Mesenchymal stem cell (in vitro differentiated cells and primary cell): ENCODE measurements at regions not wholly inside any gene's neighbourhood (a gene's known extent, or its start where the extent isn't known, plus 50 kb on each side); places are given as distances from the start of the nearest gene placed in this dataset.

Experiments
- DNase-seq: peaks from one replicate; pipeline ENCODE4 v3.0.0-alpha.2; 2013
- H2AFZ ChIP-seq: one replicate; pipeline ENCODE4 v1.6.1; 2013; ENCODE audit warnings: low read depth, mild to moderate bottlenecking, control low read depth, inconsistent platforms, low read length, moderate library complexity
- H2AK5ac ChIP-seq: 2 replicates; pipeline ENCODE4 v1.6.1; 2013; ENCODE audit warnings: low read length, moderate library complexity, mild to moderate bottlenecking, inconsistent platforms; ENCODE audit not compliant: severe bottlenecking
- H2BK120ac ChIP-seq: one replicate; pipeline ENCODE4 v1.6.1; 2013; ENCODE audit warnings: low read depth, mild to moderate bottlenecking, inconsistent platforms, low read length, moderate library complexity
- H2BK12ac ChIP-seq, 2 experiments: one replicate each; pipeline ENCODE4 v1.6.1; 2013; ENCODE audit warnings: inconsistent platforms in 2 of 2, low read length in 2 of 2, mild to moderate bottlenecking in 2 of 2, moderate library complexity in 2 of 2, control low read depth in 1 of 2
- H2BK15ac ChIP-seq: one replicate; pipeline ENCODE4 v1.6.1; 2013; ENCODE audit warnings: mild to moderate bottlenecking, low read depth, inconsistent platforms; ENCODE audit not compliant: poor library complexity, severe bottlenecking
- H2BK5ac ChIP-seq: 2 replicates; pipeline ENCODE4 v1.6.1; 2013; ENCODE audit warnings: low read depth, mild to moderate bottlenecking, low read length, control low read depth, inconsistent platforms; ENCODE audit not compliant: poor library complexity, severe bottlenecking
- H3K14ac ChIP-seq, 2 experiments: one replicate each; pipeline ENCODE4 v1.6.1; 2013; ENCODE audit warnings: inconsistent platforms in 2 of 2, low read length in 2 of 2, control low read depth in 1 of 2, mild to moderate bottlenecking in 1 of 2, moderate library complexity in 1 of 2
- H3K18ac ChIP-seq, 2 experiments: one replicate each; pipeline ENCODE4 v1.6.1; 2013; ENCODE audit warnings: inconsistent platforms in 2 of 2, low read length in 2 of 2, control low read depth in 1 of 2, low read depth in 1 of 2, mild to moderate bottlenecking in 1 of 2
- H3K23ac ChIP-seq, 2 experiments: one replicate each; pipeline ENCODE4 v1.6.1; 2013; ENCODE audit warnings: inconsistent platforms in 2 of 2, low read length in 2 of 2, mild to moderate bottlenecking in 2 of 2, moderate library complexity in 2 of 2, control low read depth in 1 of 2
- H3K27ac ChIP-seq: 2 replicates; pipeline ENCODE4 v1.5.1; 2013; ENCODE audit warnings: mild to moderate bottlenecking, moderate library complexity, low read length, control low read depth, inconsistent platforms; ENCODE audit not compliant: poor library complexity, severe bottlenecking
- H3K27me3 ChIP-seq, 2 experiments: 2 replicates each; pipeline versions ENCODE4 v1.6.1 to v1.7.0; 2013; ENCODE audit warnings: low read length in 2 of 2, mild to moderate bottlenecking in 2 of 2, moderate library complexity in 2 of 2, control low read depth in 1 of 2, inconsistent platforms in 1 of 2; ENCODE audit not compliant: control insufficient read depth in 1 of 2, insufficient read depth in 1 of 2
- H3K36me3 ChIP-seq, 2 experiments: 2 replicates each; pipeline versions ENCODE4 v1.6.1 to v1.7.0; 2013; ENCODE audit warnings: low read length in 2 of 2, control low read depth in 1 of 2, inconsistent platforms in 1 of 2, low read depth in 1 of 2, mild to moderate bottlenecking in 1 of 2; ENCODE audit not compliant: insufficient read depth in 2 of 2, control insufficient read depth in 1 of 2
- H3K4ac ChIP-seq, 2 experiments: one replicate each; pipeline ENCODE4 v1.6.1; 2013; ENCODE audit warnings: inconsistent platforms in 2 of 2, low read length in 2 of 2, mild to moderate bottlenecking in 2 of 2, moderate library complexity in 2 of 2, control low read depth in 1 of 2, low read depth in 1 of 2
- H3K4me1 ChIP-seq: 2 replicates; pipeline ENCODE4 v1.6.1; 2013; ENCODE audit warnings: low read depth, low read length, control low read depth; ENCODE audit not compliant: control insufficient read depth, insufficient read depth
- H3K4me2 ChIP-seq: 2 replicates; pipeline ENCODE4 v1.6.1; 2013; ENCODE audit warnings: low read length, mild to moderate bottlenecking, inconsistent platforms; ENCODE audit not compliant: poor library complexity, severe bottlenecking
- H3K4me3 ChIP-seq, 2 experiments: 2 replicates each; pipeline versions ENCODE4 v1.5.1 to v1.7.0; 2013; ENCODE audit warnings: low read length in 2 of 2, mild to moderate bottlenecking in 2 of 2, control low read depth in 1 of 2, low read depth in 1 of 2; ENCODE audit not compliant: insufficient read depth in 1 of 2
- H3K79me1 ChIP-seq: replicated peaks from 2 replicates; pipeline ENCODE4 v1.6.1; 2013; ENCODE audit warnings: mild to moderate bottlenecking, control low read depth, low read length, inconsistent platforms; ENCODE audit not compliant: poor library complexity, severe bottlenecking
- H3K9ac ChIP-seq: 2 replicates; pipeline ENCODE4 v1.7.0; 2013; ENCODE audit warnings: mild to moderate bottlenecking, low read length, moderate library complexity
- H3K9me3 ChIP-seq: 2 replicates; pipeline ENCODE4 v1.7.0; 2013; ENCODE audit warnings: mild to moderate bottlenecking, low read length; ENCODE audit not compliant: control insufficient read depth
- H4K8ac ChIP-seq: one replicate; pipeline ENCODE4 v1.6.1; 2013; ENCODE audit warnings: inconsistent platforms, mild to moderate bottlenecking, low read length, moderate library complexity
- H4K91ac ChIP-seq: one replicate; pipeline ENCODE4 v1.6.1; 2013; ENCODE audit warnings: mild to moderate bottlenecking, low read length, inconsistent platforms
- WGBS: methylation state at CpG from one replicate; pipeline ENCODE4 v1.1.7; 2013; ENCODE audit warnings: mixed read lengths; 5-methylcytosine and 5-hydroxymethylcytosine counted together

DNA sequence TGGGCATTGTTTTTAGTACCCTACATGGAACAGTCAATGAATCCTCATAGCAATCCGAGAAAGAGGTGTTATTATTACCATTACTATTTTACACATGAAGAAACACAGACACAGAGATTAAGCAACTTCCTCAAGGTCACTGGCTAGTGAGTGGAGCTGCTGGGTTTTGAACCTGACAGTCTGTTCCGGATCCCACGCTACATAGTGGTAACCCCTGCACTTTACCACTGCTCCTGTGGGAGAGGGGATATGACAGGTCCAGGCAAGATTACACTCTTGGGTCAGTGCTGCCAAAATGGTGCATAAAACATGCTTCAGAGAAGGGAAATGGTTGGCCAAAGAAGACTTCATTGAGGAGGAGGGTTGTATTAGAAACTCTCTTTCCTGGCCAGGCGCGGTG lies 185.7 kb downstream of the XPNPEP1 start:
- Histone ChIP-seq H3K4me3 (no peak overlapping the region), H3K9ac (no peak overlapping the region), H2AFZ (no peak overlapping the region), H3K4ac (no peak overlapping the region), H3K9me3 (no peaks in the 10 kb centered on the region), H3K36me3 (no peaks in the 10 kb centered on the region), H2AK5ac (no peak overlapping the region), H3K14ac (peak overlapping the region in 1 of 2 experiments; percentile 41), H2BK15ac (no peak overlapping the region), H2BK12ac (no peak overlapping the region), H2BK5ac (no peak overlapping the region), H2BK120ac (no peak overlapping the region), H3K27ac (no peak overlapping the region), H3K79me1 (no peaks in the 10 kb centered on the region), H3K4me2 (no peak overlapping the region), H3K27me3 (no peaks in the 10 kb centered on the region), H4K8ac (no peak overlapping the region), H3K4me1 (no peaks in the 10 kb centered on the region), H3K23ac (no peak overlapping the region), H4K91ac (no peak overlapping the region), H3K18ac (no peak overlapping the region)
- WGBS = 84% methylated on average over 5 of the region's 5 CpGs
- DNase-seq = no peak

DNA sequence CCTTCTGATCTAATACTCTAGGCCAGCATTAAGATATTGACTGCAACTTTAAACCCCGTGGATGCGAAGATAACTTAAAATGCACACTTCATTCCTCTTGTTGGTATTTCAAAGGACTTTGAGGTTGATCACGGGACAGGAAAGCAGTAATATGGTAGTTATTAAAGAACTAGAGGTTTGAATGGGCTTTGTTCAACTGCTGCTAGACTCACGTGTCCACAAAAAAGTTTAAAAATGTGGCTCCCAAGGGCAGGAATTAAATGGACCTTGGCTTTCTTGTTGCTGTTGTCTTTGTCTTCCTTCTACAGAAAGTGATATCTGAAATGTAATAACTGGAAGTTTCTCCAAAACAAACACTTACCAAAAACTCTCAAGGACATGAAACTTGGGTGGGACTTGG lies 186.3 kb downstream of the XPNPEP1 start:
- Histone ChIP-seq H3K4me1 (no peaks in the 10 kb centered on the region), H3K14ac (no peak overlapping the region), H3K9ac (no peak overlapping the region), H3K4ac (no peak overlapping the region), H2BK5ac (no peak overlapping the region), H2AK5ac (no peak overlapping the region), H3K27me3 (no peaks in the 10 kb centered on the region), H2BK12ac (no peak overlapping the region), H2BK15ac (no peak overlapping the region), H2BK120ac (no peak overlapping the region), H4K91ac (no peak overlapping the region), H3K9me3 (no peaks in the 10 kb centered on the region), H2AFZ (no peak overlapping the region), H3K27ac (no peak overlapping the region), H3K79me1 (no peaks in the 10 kb centered on the region), H3K4me2 (no peak overlapping the region), H4K8ac (no peak overlapping the region), H3K18ac (no peak overlapping the region), H3K36me3 (no peaks in the 10 kb centered on the region), H3K23ac (no peak overlapping the region), H3K4me3 (no peak overlapping the region)
- WGBS = 56% methylated on average over 4 of the region's 4 CpGs
- no peak for DNase-seq

- no peak for DNase-seq
- no peaks in the 10 kb centered on the region for H3K9me3 ChIP-seq
- no peak overlapping the region for H3K4ac ChIP-seq
- H2BK120ac ChIP-seq = no peak overlapping the region
- no peak overlapping the region for H3K27ac ChIP-seq
- H4K8ac ChIP-seq = no peak overlapping the region
- no peak overlapping the region for H3K4me3 ChIP-seq
- H3K4me1 ChIP-seq = no peaks in the 10 kb centered on the region
- no peak overlapping the region for H2BK15ac ChIP-seq
- H2BK12ac ChIP-seq = no peak overlapping the region
- H3K4me2 ChIP-seq = no peak overlapping the region
- H3K14ac ChIP-seq = no peak overlapping the region
- no peak overlapping the region for H3K18ac ChIP-seq
- no peak overlapping the region for H2AK5ac ChIP-seq
- no peak overlapping the region for H2BK5ac ChIP-seq
- 45% methylated on average over 4 of the region's 4 CpGs for WGBS
- no peak overlapping the region for H4K91ac ChIP-seq
- no peaks in the 10 kb centered on the region for H3K79me1 ChIP-seq
- H2AFZ ChIP-seq = no peak overlapping the region
- H3K27me3 ChIP-seq = no peaks in the 10 kb centered on the region
- H3K9ac ChIP-seq = no peak overlapping the region
- H3K23ac ChIP-seq = no peak overlapping the region
- H3K36me3 ChIP-seq = no peaks in the 10 kb centered on the region
Observed at GRCh38 chr10:109735776-109736175, 187.5 kb downstream of the XPNPEP1 start.

GRCh38 chr10:109732254-109732965 lies 190.9 kb downstream of the XPNPEP1 start:
- Histone ChIP-seq H3K36me3 (no peaks in the 10 kb centered on the region), H3K4me1 (no peaks in the 10 kb centered on the region), H3K27ac (no peak overlapping the region), H3K4me2 (no peak overlapping the region), H2AK5ac (no peak overlapping the region), H4K91ac (no peak overlapping the region), H2BK120ac (no peak overlapping the region), H3K14ac (no peak overlapping the region), H3K23ac (no peak overlapping the region), H3K4ac (no peak overlapping the region), H2BK12ac (no peak overlapping the region), H3K9ac (no peak overlapping the region), H2BK5ac (no peak overlapping the region), H4K8ac (no peak overlapping the region), H2BK15ac (no peak overlapping the region), H3K18ac (no peak overlapping the region), H3K9me3 (no peaks in the 10 kb centered on the region), H3K79me1 (no peaks in the 10 kb centered on the region), H2AFZ (no peak overlapping the region), H3K27me3 (no peaks in the 10 kb centered on the region), H3K4me3 (no peak overlapping the region)
- DNase-seq = no peak
- 56% methylated on average over 2 of the region's 3 CpGs for WGBS
